Thyroid gland (tissue), 4 donors: ENCODE measurements at regions not wholly inside any gene's neighbourhood (a gene's known extent, or its start where the extent isn't known, plus 50 kb on each side); places are given as distances from the start of the nearest gene placed in this dataset.

Experiments used
- CTCF ChIP-seq, 6 experiments: fragments of 200-600 bp in 3 of 6; fragments of 450-650 bp in 3 of 6; sonication (generic) in 3 of 6; IDR thresholded peaks; one replicate each; pipeline ENCODE4 v1.5.1; 2016 to 2019; ENCODE audit warnings: antibody characterized with exemption in 6 of 6, mild to moderate bottlenecking in 2 of 6, inconsistent platforms in 1 of 6, moderate library complexity in 1 of 6
- POLR2A ChIP-seq, 2 donors: fragments of 450-650 bp; IDR thresholded peaks; one replicate each; pipeline ENCODE4 v1.6.1; 2017; ENCODE audit warnings: antibody characterized with exemption in 2 of 2, mild to moderate bottlenecking in 2 of 2, moderate library complexity in 1 of 2

- TF ChIP-seq CTCF (IDR thresholded peaks at IDR 0.05) (no peak), POLR2A (IDR thresholded peaks at IDR 0.05) (no peak)
Observed at GRCh38 chr5:60520451-60521227, 179.3 kb downstream of the DEPDC1B start.
